ENCODE measurements at regions not wholly inside any gene's neighbourhood (a gene's known extent, or its start where the extent isn't known, plus 50 kb on each side); places are given as distances from the start of the nearest gene placed in this dataset.

DNA sequence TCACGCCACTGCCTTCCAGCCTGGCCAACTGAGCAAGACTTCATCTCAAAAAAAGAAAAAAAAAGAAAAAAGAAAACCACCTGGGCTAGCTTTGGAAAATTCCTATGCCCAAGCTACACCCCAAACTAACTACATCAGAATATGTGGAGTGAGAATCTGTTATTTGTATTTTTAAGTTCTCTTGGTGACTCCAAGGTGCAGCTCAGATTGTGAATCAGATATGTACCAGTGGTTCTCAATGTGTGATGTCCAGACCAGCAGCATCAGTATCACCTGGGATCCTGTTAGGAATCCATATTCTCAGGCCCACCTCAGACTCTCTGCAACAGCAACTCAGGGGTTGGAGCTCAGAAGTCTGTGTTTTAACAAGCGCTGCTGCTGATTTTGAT lies 376.8 kb downstream of the EDEM1 start:
- no peak overlapping the region for H2AFZ ChIP-seq (ENCODE audit: low read depth, low read length, severe bottlenecking)

DNA sequence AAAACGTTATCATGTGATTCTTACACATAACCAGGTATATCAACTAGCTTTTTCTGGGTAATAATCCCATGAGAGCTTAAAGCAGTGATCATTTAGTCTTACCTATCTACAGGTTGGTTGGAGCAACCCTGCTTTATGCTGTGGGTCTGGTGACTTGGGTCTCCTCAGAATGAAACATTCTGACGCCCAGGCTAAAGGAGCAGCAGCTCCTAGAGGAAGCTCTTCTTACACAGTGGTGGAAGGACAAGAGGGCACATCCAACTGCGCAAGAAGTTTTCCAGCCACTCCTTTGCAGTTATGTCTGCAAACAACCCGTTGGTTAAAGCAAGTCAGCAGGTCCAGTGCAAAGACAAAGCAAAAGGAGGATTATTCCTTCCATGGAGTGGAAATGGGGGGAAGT lies 377.5 kb downstream of the EDEM1 start:
- Histone ChIP-seq H4K20me1 (ENCODE audit: low read depth, low read length) (no peaks in the 10 kb centered on the region), H3K4me2 (ENCODE audit: low read depth, low read length, poor library complexity, severe bottlenecking) (no peak overlapping the region), H3K27me3 (ENCODE audit: low read length) (no peaks in the 10 kb centered on the region), H3K79me2 (ENCODE audit: insufficient read depth, low read length) (no peaks in the 10 kb centered on the region), H3K27ac (ENCODE audit: low read depth, low read length) (no peak overlapping the region), H3K4me3 (ENCODE audit: insufficient read depth, low read length, poor library complexity, severe bottlenecking) (no peak overlapping the region), H3K9me2 (replicated peaks; ENCODE audit: insufficient read depth, low read length) (no peaks in the 10 kb centered on the region), H3K36me3 (ENCODE audit: low read length) (no peaks in the 10 kb centered on the region), H3F3A (ENCODE audit: insufficient read depth) (no peaks in the 10 kb centered on the region), H3K9ac (ENCODE audit: low read length) (no peak overlapping the region), H2AFZ (ENCODE audit: low read depth, low read length, severe bottlenecking) (no peak overlapping the region), H3K9me3 (ENCODE audit: insufficient read depth, low read length) (no peaks in the 10 kb centered on the region)
- TF ChIP-seq, protein P1, sequence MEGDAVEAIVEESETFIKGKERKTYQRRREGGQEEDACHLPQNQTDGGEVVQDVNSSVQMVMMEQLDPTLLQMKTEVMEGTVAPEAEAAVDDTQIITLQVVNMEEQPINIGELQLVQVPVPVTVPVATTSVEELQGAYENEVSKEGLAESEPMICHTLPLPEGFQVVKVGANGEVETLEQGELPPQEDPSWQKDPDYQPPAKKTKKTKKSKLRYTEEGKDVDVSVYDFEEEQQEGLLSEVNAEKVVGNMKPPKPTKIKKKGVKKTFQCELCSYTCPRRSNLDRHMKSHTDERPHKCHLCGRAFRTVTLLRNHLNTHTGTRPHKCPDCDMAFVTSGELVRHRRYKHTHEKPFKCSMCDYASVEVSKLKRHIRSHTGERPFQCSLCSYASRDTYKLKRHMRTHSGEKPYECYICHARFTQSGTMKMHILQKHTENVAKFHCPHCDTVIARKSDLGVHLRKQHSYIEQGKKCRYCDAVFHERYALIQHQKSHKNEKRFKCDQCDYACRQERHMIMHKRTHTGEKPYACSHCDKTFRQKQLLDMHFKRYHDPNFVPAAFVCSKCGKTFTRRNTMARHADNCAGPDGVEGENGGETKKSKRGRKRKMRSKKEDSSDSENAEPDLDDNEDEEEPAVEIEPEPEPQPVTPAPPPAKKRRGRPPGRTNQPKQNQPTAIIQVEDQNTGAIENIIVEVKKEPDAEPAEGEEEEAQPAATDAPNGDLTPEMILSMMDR (IDR thresholded peaks at IDR 0.05; ENCODE audit: insufficient read depth, low read length, poor library complexity, severe bottlenecking) = no peak
- TF ChIP-seq EZH2phosphoT487 (conservative IDR thresholded peaks at IDR 0.05; ENCODE audit: low read length) = no peak

More for the DNA sequence above, 376.8 kb downstream of the EDEM1 start:
- H3K9me3 ChIP-seq (ENCODE audit: insufficient read depth, low read length) = no peaks in the 10 kb centered on the region
- H3F3A ChIP-seq (ENCODE audit: insufficient read depth) = no peaks in the 10 kb centered on the region
- TF ChIP-seq, protein P1 (IDR thresholded peaks at IDR 0.05; ENCODE audit: insufficient read depth, low read length, poor library complexity, severe bottlenecking) = no peak
- no peak for TF ChIP-seq EZH2phosphoT487 (conservative IDR thresholded peaks at IDR 0.05; ENCODE audit: low read length)
- no peak overlapping the region for H3K4me3 ChIP-seq (ENCODE audit: insufficient read depth, low read length, poor library complexity, severe bottlenecking)
- H4K20me1 ChIP-seq (ENCODE audit: low read depth, low read length) = no peaks in the 10 kb centered on the region
- no peaks in the 10 kb centered on the region for H3K27me3 ChIP-seq (ENCODE audit: low read length)
- H3K9ac ChIP-seq (ENCODE audit: low read length) = no peak overlapping the region
- no peak overlapping the region for H3K4me2 ChIP-seq (ENCODE audit: low read depth, low read length, poor library complexity, severe bottlenecking)
- H3K36me3 ChIP-seq (ENCODE audit: low read length) = no peaks in the 10 kb centered on the region
- no peak overlapping the region for H3K27ac ChIP-seq (ENCODE audit: low read depth, low read length)
- H3K9me2 ChIP-seq (replicated peaks; ENCODE audit: insufficient read depth, low read length) = no peaks in the 10 kb centered on the region
- H3K79me2 ChIP-seq (ENCODE audit: insufficient read depth, low read length) = no peaks in the 10 kb centered on the region

DNA sequence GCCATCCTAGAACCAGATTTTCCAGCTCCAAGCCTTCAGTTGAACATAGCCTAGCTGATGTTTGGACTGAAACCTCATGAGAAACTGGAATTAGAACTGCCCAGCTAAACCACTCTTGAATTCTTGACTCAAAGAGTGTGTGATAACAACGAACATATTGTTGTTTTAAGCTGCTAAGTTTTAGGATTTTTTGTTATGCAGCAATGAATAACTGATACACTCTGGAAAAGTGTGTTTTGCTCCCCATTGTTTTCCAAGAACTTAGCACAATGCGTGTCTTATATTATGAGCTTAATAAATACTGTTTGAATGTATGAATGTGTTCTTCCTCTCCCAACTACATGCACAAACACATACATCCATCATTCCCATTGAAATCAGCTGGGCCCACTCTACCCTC lies 379.6 kb downstream of the EDEM1 start:
- TF ChIP-seq, protein P1 (IDR thresholded peaks at IDR 0.05; ENCODE audit: insufficient read depth, low read length, poor library complexity, severe bottlenecking) = no peak
- TF ChIP-seq EZH2phosphoT487 (conservative IDR thresholded peaks at IDR 0.05; ENCODE audit: low read length) = no peak
- Histone ChIP-seq H3K9ac (ENCODE audit: low read length) (no peak overlapping the region), H2AFZ (ENCODE audit: low read depth, low read length, severe bottlenecking) (no peak overlapping the region), H3K4me2 (ENCODE audit: low read depth, low read length, poor library complexity, severe bottlenecking) (no peak overlapping the region), H3K9me3 (ENCODE audit: insufficient read depth, low read length) (no peaks in the 10 kb centered on the region), H3K79me2 (ENCODE audit: insufficient read depth, low read length) (no peaks in the 10 kb centered on the region), H4K20me1 (ENCODE audit: low read depth, low read length) (no peaks in the 10 kb centered on the region), H3K27ac (ENCODE audit: low read depth, low read length) (no peak overlapping the region), H3K9me2 (replicated peaks; ENCODE audit: insufficient read depth, low read length) (no peaks in the 10 kb centered on the region), H3F3A (ENCODE audit: insufficient read depth) (no peaks in the 10 kb centered on the region), H3K27me3 (ENCODE audit: low read length) (no peaks in the 10 kb centered on the region), H3K4me3 (ENCODE audit: insufficient read depth, low read length, poor library complexity, severe bottlenecking) (no peak overlapping the region), H3K36me3 (ENCODE audit: low read length) (no peaks in the 10 kb centered on the region)
